Uterus (tissue), 2 donors: ENCODE measurements at regions not wholly inside any gene's neighbourhood (a gene's known extent, or its start where the extent isn't known, plus 50 kb on each side); places are given as distances from the start of the nearest gene placed in this dataset.

Experiments used
- POLR2A ChIP-seq, 2 donors: fragments of 450-650 bp; IDR thresholded peaks; one replicate each; pipeline ENCODE4 v1.6.1; 2016; ENCODE audit warnings: antibody characterized with exemption in 2 of 2, mild to moderate bottlenecking in 1 of 2, moderate library complexity in 1 of 2
- TF ChIP-seq, protein P1 (sequence below), 4 experiments: fragments of 200-600 bp in 2 of 4; fragments of 450-650 bp in 2 of 4; sonication (generic) in 2 of 4; IDR thresholded peaks; one replicate each; pipeline ENCODE4 v1.5.1; 2016 to 2019; ENCODE audit warnings: antibody characterized with exemption in 4 of 4, mild to moderate bottlenecking in 2 of 4, moderate library complexity in 1 of 4

DNA sequence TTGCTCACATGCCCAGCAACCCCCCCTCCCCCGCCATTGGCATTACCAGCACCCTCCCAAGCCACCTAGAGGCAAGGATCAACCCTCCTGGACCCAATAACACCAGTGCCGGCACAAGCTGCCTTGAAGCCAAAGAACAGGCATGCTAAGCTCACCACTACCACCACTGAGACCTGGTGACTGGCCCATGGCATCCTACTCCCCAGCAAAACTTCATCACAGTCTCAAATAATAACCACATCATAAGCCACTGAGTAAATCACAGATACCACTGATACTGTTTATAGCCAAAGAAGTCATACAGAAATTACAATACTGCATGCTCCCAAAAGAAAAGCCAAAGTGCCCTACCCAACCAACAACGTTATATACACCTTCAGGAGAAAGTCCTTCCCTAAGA lies 73.6 kb upstream of the RPL34 start:
- TF ChIP-seq, protein P1, sequence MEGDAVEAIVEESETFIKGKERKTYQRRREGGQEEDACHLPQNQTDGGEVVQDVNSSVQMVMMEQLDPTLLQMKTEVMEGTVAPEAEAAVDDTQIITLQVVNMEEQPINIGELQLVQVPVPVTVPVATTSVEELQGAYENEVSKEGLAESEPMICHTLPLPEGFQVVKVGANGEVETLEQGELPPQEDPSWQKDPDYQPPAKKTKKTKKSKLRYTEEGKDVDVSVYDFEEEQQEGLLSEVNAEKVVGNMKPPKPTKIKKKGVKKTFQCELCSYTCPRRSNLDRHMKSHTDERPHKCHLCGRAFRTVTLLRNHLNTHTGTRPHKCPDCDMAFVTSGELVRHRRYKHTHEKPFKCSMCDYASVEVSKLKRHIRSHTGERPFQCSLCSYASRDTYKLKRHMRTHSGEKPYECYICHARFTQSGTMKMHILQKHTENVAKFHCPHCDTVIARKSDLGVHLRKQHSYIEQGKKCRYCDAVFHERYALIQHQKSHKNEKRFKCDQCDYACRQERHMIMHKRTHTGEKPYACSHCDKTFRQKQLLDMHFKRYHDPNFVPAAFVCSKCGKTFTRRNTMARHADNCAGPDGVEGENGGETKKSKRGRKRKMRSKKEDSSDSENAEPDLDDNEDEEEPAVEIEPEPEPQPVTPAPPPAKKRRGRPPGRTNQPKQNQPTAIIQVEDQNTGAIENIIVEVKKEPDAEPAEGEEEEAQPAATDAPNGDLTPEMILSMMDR (IDR thresholded peaks at IDR 0.05), result no peak
- no peak for TF ChIP-seq POLR2A (IDR thresholded peaks at IDR 0.05)
